NCI-H1417 (cell line): ENCODE measurements at regions not wholly inside any gene's neighbourhood (a gene's known extent, or its start where the extent isn't known, plus 50 kb on each side); places are given as distances from the start of the nearest gene placed in this dataset.

Experiments
- DNase-seq, 3 experiments: peaks; one replicate each; lab custom pipeline; 2025; lab: John Stamatoyannopoulos, UW

DNA sequence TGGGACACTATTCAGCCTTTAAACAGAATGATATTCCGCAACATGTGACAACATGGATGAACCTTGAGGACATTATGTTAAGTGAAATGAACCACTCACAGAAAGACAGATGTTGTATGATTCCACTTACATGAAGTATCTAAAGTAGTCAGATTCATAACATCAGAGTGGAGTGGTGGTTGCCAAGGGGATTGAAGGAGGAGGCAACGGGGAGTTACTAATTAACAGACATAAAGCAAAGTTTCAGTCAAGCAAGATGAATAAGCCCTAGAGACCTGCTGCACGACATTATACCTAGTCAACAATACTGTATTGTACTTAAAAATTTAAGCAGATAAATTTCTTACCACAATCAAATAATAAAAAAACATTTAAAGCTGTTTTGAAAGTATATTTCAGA, 105.0 kb upstream of the NR0B1 start:
- peak; percentile 67 to 90 (median 89) for DNase-seq

DNA sequence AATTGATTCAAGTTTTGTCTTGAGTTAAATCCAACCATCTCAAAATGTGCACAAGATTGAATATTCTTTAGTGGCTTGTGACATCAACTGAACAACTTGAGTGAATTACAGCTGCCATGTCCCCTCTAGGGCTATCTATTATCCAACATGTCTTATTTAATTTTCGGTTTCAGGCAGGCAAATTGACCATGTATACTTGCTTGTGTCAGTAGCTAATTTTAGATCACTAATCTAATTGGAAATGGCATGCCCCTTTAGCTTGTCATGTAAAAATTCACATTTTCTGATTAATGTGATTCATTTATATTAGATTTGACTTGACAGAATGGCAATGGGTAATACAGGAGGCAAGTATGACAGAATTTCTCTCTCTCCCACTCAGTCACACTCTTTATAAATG, 93.2 kb upstream of the NR0B1 start:
- DNase-seq, result no peak

DNA sequence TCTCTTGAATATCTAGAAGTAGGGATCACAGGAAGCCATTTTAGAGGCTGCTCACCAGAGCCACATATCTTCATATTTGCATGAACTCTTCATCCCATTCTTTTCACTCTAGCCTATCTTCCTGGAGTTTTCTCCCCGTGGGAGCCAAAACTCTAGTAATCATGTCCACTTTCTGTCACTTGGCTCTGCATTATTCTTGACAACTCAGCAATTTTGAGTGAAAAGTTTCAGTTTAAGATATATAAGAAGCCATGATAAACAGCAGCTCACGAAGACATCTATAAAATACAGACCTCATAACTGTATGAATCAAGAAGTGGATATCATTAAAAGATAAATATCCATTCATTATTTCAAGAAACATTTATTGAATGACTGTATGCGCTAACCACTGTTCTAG, 79.1 kb upstream of the NR0B1 start:
- no peak for DNase-seq

DNA sequence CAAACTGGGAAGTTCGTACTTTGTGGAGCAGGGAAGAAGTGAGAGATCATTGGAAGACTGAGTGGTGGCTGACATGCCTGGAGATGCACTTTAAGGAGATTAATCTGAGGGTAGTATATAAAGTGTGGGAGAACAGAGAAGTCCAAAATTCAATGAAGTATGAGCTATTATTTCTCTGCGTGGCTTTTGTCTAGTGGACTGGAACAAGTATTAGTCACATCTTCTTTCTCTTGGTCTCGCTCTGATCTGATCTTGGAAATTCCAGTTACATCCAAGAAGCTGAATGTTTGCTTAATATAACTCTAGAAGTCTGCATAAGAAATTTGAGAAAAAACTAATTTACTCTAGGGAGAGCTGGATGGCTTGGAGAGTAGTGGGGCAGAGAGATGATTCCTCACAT, 64.8 kb upstream of the NR0B1 start:
- no peak for DNase-seq

DNA sequence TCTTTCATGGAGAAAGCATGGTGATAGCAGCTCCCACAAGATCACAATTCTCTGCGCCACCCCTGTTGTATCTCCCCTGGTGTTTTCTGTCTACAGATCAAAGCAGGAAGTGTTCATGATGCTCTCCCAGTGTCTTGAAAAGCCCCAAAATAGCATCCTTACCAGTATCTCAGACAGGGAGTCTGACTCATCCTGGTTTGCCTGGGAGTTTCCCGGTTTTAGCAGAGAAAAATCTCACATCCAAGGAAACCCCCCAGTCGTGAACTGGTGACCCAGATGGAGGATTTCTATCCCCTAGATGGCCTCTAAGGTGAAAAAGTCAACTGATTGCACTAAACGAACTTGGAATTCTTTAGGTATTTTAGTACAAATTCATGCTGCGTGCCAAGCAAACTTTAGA, 64.3 kb upstream of the NR0B1 start:
- DNase-seq, result no peak

DNA sequence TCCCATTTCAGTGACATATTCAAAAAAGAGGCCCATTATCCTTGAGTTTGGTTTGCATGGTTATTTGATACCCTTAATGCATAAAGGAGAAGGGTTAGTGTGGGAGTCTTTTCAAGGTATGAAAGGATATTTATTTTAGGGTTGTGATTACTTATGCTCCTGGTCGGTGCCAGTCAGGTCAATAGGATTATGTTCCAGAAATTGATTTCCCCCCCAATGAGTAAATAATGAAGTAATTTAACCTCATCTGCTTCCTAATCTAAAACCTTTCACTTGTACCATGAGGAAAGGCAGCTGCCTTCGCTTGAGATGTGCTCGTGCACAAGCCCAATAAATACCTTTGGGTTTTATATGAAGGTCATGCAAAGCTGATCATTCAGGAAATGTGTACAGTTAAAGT, 55.0 kb upstream of the NR0B1 start:
- peak; percentile 61 to 93 (median 79) for DNase-seq
